ENCODE measurements at regions not wholly inside any gene's neighbourhood (a gene's known extent, or its start where the extent isn't known, plus 50 kb on each side); places are given as distances from the start of the nearest gene placed in this dataset.
A peak's percentile ranks its signal among the peaks of the same experiment; 100 is the strongest.

DNA sequence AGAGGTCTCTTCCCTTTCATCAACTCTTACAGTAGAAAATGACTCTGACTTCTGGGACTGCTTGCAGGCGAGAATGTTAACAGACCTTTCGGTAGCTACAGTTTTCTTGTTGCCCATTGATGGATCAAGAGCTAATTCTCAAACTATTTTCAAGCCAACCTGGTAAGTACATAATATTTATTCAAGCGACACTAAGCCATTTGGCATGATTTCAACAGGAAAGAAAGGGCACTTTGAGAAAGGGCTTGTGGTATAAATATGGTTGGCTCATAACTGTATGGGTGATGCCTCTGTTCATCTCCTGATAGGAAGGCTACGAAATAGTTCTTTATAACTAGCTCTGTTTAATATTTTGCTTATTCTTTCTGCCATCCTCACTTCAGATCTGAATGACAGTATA lies 196.2 kb upstream of the CNTN4 start:
- Mint-ChIP-seq H3K27me3 (ENCODE audit: low read depth) (no peaks in the 10 kb centered on the region), H3K36me3 (ENCODE audit: insufficient read depth in 2 of 2) (no peaks in the 10 kb centered on the region), H3K4me3 (no peak overlapping the region), H3K9me3 (peaks cover 5 to 10% of the 10 kb centered on the region in 2 donors), H3K27ac (no peak overlapping the region), H3K4me1 (ENCODE audit: low read depth) (no peaks in the 10 kb centered on the region)
- DNase-seq (no peak), ATAC-seq (replicated peaks in 1 of 2) (no peak)

DNA sequence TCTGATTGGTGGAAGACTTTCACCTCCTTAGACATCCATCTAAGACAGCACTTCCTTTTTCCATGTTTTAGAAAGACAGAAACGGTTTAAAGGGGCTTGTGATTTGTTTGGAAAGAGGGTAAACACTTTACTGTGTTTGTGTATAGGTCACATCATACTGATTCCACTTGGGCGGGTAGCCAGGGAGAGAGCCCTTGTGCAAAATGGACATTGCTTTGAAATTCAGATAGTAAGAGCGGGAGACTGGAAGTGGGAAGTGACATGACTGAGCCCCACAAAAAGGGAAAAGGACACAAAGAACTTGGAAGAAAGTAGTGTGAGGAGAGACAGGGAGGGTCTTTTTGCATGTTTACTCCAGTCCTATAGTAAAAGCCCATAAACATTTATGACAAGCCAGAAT lies 195.6 kb upstream of the CNTN4 start:
- Mint-ChIP-seq H3K4me3 (no peak overlapping the region), H3K36me3 (ENCODE audit: insufficient read depth in 2 of 2) (no peaks in the 10 kb centered on the region), H3K27me3 (ENCODE audit: low read depth) (no peaks in the 10 kb centered on the region), H3K9me3 (peaks cover 5 to 10% of the 10 kb centered on the region in 2 donors), H3K27ac (no peak overlapping the region), H3K4me1 (ENCODE audit: low read depth) (no peaks in the 10 kb centered on the region)
- ATAC-seq (replicated peaks in 1 of 2) = no peak
- no peak for DNase-seq

DNA sequence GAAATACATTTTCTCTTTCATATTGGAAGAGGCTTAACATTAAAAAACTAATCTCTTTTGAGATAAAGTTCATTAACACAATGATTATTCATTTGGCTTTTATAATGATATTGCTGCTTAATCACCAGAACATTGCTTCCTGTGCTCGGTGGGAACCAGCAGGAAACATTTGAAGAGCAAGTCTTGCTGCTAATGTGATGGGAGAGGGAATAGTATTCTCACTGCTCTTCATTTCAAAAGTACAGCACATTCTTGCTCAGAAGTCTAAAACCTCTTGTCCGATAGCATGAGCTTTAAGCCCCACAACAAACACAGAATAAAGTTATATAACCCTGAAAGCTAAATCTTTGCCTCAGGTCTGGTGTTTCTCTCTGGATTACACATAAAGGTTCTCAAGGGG lies 190.8 kb upstream of the CNTN4 start:
- no peaks in the 10 kb centered on the region for H3K36me3 Mint-ChIP-seq (ENCODE audit: insufficient read depth in 2 of 2)

DNA sequence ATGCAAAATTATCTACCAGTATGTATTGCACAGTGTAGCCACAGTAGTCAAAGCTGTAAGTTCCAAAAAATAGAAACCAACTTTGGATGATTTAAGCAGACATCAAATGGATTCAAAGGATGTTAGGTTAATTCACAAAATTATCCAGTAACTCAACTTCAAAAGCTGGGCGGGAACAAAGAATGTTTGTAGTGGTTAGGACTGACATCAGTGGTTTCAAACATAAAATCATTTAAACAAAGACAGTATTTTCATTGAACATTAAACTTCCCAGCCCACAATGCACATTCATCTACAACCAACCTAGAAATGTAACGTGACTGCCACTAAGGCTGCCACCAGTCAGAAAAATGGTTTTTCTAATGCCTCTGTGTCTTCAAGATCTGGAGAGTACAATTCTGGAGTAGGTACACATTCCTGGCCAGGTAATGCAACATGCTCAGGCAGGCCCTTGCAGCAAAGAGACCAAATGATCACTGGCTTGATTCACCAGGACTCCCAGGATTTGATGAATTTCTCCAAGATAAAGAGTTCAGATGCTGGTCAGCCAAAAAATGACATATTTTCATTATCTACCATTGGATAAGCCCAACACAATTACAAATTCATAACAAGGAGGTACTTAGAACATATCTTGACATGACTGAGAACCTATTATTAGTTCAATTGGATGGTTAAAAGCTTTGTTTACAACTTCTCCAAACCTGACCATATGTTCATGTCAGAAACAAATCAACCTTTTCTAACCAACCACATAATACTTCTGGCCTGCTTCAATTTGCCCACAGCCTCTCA lies 189.8 kb upstream of the CNTN4 start:
- ATAC-seq (replicated peaks in 1 of 2) = no peak
- Mint-ChIP-seq H3K9me3 (peaks cover 3 to 6% of the 10 kb centered on the region in 2 donors), H3K4me3 (no peak overlapping the region), H3K4me1 (ENCODE audit: low read depth) (no peaks in the 10 kb centered on the region), H3K36me3 (ENCODE audit: insufficient read depth in 2 of 2) (no peaks in the 10 kb centered on the region), H3K27me3 (ENCODE audit: low read depth) (no peaks in the 10 kb centered on the region), H3K27ac (no peak overlapping the region)
- no peak for DNase-seq

More for the DNA sequence above, 190.8 kb upstream of the CNTN4 start:
- DNase-seq (no peak), ATAC-seq (replicated peaks in 1 of 2) (no peak)
- Mint-ChIP-seq H3K27ac (no peak overlapping the region), H3K4me1 (ENCODE audit: low read depth) (no peaks in the 10 kb centered on the region), H3K27me3 (ENCODE audit: low read depth) (no peaks in the 10 kb centered on the region), H3K4me3 (no peak overlapping the region), H3K9me3 (peaks cover 3 to 6% of the 10 kb centered on the region in 2 donors)

DNA sequence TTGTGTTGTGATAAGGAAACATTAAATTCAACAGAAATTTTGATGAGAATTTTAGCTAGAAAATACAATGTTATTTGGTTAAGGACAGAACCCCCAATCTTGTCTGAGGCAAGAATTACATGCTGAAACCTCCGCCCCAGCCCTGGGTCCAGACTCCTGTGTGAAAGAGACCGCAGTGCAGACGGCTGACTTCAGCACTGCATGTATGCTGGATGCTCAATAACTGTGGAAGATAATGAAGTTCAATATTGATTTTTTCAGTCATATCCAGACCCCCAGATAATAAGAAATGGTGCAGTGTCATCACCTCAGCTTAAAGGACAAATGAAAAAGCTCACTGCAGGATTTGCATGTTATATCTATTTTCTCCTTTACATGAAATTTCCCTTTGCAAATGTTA lies 188.3 kb upstream of the CNTN4 start:
- Mint-ChIP-seq H3K4me1 (ENCODE audit: low read depth) (no peaks in the 10 kb centered on the region), H3K27ac (no peak overlapping the region), H3K27me3 (ENCODE audit: low read depth) (no peaks in the 10 kb centered on the region), H3K4me3 (no peak overlapping the region), H3K9me3 (peaks cover 3 to 4% of the 10 kb centered on the region in 2 donors), H3K36me3 (ENCODE audit: insufficient read depth in 2 of 2) (no peaks in the 10 kb centered on the region)
- ATAC-seq (replicated peaks in 1 of 2) (no peak), DNase-seq (no peak)

DNA sequence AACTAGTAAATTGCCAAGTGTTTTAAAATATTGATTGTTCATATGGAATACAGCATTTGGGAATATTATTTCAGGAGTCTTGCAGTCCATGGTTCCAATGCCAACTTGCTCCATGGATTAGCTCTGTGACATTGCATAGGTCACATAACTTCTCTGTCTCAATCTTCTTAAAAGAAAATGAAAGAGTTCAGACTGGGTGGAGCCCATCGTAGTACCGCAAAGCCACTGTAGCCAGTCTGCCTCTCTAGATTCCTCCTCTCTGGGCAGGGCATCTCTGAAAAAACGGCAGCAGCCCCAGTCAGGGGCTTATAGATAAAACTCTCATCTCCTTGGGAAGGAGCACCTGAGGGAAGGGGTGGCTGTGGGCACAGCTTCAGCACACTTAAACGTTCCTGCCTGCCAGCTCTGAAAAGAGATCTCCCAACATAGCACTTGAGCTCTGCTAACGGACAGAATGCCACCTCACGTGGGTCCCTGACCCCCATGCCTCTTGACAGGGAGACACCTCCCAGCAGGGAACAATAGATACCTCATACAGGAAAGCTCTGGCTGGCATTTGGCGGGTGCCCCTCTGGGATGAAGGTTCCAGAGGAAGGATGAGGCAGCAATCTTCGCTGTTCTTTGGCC lies 168.8 kb upstream of the CNTN4 start:
- H3K9me3 Mint-ChIP-seq = peaks cover 13 to 16% of the 10 kb centered on the region in 2 donors
- no peaks in the 10 kb centered on the region for H3K4me1 Mint-ChIP-seq (ENCODE audit: low read depth)
- no peak overlapping the region for H3K4me3 Mint-ChIP-seq
- H3K27ac Mint-ChIP-seq = no peak overlapping the region
- H3K36me3 Mint-ChIP-seq (ENCODE audit: insufficient read depth in 2 of 2) = peaks cover 0 to 1% of the 10 kb centered on the region in 2 donors
- ATAC-seq (replicated peaks in 1 of 2) = no peak
- H3K27me3 Mint-ChIP-seq (ENCODE audit: low read depth) = no peaks in the 10 kb centered on the region
- no peak for DNase-seq

DNA sequence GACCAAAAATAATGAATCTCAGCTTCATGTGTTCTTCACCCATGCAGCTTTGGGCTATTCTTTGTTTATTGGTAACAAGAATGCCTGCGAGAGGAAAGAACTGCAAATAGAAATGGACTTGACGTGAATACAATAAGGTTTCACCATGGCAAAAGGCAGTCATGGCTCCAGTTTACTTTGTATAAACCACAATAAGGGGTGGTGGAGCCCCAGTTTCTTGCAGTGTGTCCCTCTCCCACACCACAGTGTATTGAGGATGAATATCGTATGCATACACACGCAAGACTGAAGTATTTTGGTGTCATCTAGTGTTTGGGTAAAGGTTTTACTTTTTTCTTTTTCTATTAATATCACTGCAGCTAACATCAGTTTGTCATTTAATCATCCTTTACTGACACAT lies 159.7 kb upstream of the CNTN4 start:
- H3K9me3 Mint-ChIP-seq = peaks cover 3 to 12% of the 10 kb centered on the region in 2 donors
- ATAC-seq (replicated peaks in 1 of 2) = no peak
- H3K4me3 Mint-ChIP-seq = no peak overlapping the region
- no peaks in the 10 kb centered on the region for H3K4me1 Mint-ChIP-seq (ENCODE audit: low read depth)
- H3K27ac Mint-ChIP-seq = no peak overlapping the region
- H3K36me3 Mint-ChIP-seq (ENCODE audit: insufficient read depth in 2 of 2) = peaks cover 0 to under 1% of the 10 kb centered on the region in 2 donors
- DNase-seq = no peak
- H3K27me3 Mint-ChIP-seq (ENCODE audit: low read depth) = no peaks in the 10 kb centered on the region

DNA sequence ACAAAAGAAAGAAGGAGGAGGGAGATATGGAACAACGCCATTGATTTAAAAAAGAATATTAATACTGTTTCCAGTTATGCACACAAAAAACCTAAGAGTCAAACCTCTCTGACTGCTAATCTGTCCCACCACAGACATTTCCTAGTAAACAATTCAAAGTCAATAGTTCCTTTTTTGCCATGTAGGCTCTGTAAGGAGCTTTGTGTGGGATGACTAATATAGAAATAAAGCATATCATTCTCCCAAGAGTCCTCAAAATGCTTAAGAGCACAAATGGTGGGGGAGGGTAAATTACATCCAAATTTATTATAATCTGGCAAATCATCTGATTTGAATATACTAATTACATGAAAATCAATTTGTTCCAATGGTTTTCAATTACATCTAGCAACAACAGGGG lies 155.9 kb upstream of the CNTN4 start:
- Mint-ChIP-seq H3K27ac (no peak overlapping the region), H3K9me3 (peaks cover under 1 to 10% of the 10 kb centered on the region in 2 donors), H3K27me3 (ENCODE audit: low read depth) (no peaks in the 10 kb centered on the region), H3K36me3 (ENCODE audit: insufficient read depth in 2 of 2) (peaks cover 0 to 2% of the 10 kb centered on the region in 2 donors), H3K4me3 (no peak overlapping the region), H3K4me1 (ENCODE audit: low read depth) (no peaks in the 10 kb centered on the region)
- no peak for DNase-seq
- ATAC-seq (replicated peaks in 1 of 2) = no peak

DNA sequence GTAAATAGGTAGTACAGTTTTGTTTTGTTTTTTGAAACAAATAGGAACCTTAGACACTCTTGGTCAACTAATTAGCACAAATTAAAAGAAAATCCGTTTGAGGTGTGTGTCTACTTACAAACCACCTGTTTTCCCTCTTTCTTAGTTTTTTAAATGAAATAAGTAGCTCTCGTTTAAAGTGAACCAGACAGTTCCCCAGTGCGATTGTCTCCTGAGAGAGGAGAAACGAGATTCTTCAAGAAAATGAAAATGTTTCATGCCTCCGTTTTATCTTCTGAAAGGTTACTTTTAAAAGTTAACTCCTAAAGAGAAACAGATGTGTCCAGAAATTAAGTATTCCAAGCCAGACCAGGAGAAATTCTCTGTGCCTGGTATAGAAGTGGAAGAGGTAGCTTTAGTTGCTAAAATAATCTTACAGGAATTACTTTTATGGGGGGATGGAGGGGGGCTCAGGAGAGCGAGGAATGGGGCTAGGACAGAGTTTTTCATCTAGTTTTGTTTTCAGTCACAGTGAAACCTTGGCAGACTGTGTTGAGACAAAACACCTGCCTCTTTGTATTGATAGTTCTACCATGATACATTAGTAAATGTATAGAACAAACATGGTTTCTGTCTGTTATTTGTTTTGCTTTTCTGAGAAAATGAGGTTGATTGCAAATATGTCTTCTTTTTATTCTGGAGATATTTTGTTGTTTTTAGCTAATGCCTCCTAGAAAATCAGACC lies 155.1 kb upstream of the CNTN4 start:
- peaks cover 0 to 10% of the 10 kb centered on the region in 2 donors for H3K9me3 Mint-ChIP-seq
- ATAC-seq (replicated peaks in 1 of 2) (no peak), DNase-seq (no peak)
- H3K4me1 Mint-ChIP-seq (ENCODE audit: low read depth) = no peaks in the 10 kb centered on the region
- no peak overlapping the region for H3K27ac Mint-ChIP-seq
- no peak overlapping the region for H3K4me3 Mint-ChIP-seq
- H3K27me3 Mint-ChIP-seq (ENCODE audit: low read depth) = no peaks in the 10 kb centered on the region
- H3K36me3 Mint-ChIP-seq (ENCODE audit: insufficient read depth in 2 of 2) = peaks cover 0 to 2% of the 10 kb centered on the region in 2 donors

DNA sequence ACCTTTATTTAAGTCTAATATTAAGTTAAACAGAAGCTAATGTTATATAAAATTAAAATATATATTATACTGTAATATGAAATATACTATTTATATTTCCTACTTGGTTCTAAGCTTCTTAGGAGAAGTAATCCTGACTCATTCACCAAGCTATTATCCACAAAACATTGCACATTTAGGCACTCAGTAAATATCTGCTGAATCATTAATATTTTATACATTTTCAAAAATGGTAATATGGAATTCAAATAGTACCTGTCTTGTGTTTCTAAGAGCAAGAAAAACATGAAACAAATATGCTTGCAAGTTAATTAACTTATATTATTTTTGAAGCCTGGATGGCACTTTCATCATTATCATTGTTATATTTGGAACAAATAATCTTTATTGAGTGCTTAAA lies 153.0 kb upstream of the CNTN4 start:
- no peaks in the 10 kb centered on the region for H3K27me3 Mint-ChIP-seq (ENCODE audit: low read depth)
- no peak overlapping the region for H3K27ac Mint-ChIP-seq

DNA sequence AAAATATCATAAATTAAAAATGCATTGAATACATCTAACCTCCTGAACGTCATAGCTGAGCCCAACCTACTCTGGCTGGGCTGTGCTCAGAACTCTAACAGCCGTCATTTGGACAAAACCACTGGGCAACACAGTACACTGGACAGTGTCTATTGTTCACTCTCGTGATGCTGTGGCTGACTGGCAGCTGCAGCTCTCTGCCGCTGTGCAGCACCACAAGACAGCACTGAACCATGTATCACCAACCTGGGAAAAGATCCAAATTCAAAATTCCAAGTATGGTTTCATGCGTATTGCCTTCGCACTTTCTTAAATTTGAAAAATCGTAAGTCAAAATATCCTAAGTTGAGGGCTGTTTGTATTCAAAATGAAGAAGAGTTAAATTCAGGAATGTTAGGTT lies 145.1 kb upstream of the CNTN4 start:
- ATAC-seq (replicated peaks in 1 of 2) = no peak
- no peaks in the 10 kb centered on the region for H3K27me3 Mint-ChIP-seq (ENCODE audit: low read depth)
- peaks cover 2 to 4% of the 10 kb centered on the region in 2 donors for H3K9me3 Mint-ChIP-seq
- H3K4me1 Mint-ChIP-seq (ENCODE audit: low read depth) = no peaks in the 10 kb centered on the region
- no peaks in the 10 kb centered on the region for H3K36me3 Mint-ChIP-seq (ENCODE audit: insufficient read depth in 2 of 2)
- H3K27ac Mint-ChIP-seq = no peak overlapping the region
- DNase-seq = no peak
- no peak overlapping the region for H3K4me3 Mint-ChIP-seq

More for the DNA sequence above, 153.0 kb upstream of the CNTN4 start:
- DNase-seq = no peak
- Mint-ChIP-seq H3K36me3 (ENCODE audit: insufficient read depth in 2 of 2) (peaks cover 0 to 2% of the 10 kb centered on the region in 2 donors), H3K4me1 (ENCODE audit: low read depth) (no peaks in the 10 kb centered on the region), H3K4me3 (no peak overlapping the region), H3K9me3 (peaks cover 0 to 8% of the 10 kb centered on the region in 2 donors)
- no peak for ATAC-seq (replicated peaks in 1 of 2)

DNA sequence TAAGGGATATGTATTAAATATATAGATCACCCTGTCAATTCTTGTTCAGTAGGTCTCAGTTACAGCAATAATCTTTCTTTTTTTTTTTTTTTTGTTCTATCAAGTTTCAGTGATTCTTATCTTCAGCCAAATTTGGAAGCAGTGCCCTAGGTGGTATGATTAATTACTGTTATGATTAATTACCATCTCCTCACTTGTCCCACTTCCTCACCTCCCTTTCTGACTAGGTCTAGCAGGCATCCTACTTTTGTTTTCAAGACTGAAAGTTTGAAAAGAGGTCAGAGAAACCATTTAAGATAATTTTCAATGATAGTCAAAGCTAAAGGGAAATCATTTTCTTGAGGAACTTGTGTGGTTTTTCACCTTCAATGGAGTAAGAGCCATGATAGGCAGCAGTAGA lies 144.0 kb upstream of the CNTN4 start:
- DNase-seq = no peak
- Mint-ChIP-seq H3K27me3 (ENCODE audit: low read depth) (no peaks in the 10 kb centered on the region), H3K9me3 (peaks cover 7 to 8% of the 10 kb centered on the region in 2 donors), H3K4me3 (no peak overlapping the region), H3K27ac (no peak overlapping the region), H3K4me1 (ENCODE audit: low read depth) (no peaks in the 10 kb centered on the region), H3K36me3 (ENCODE audit: insufficient read depth in 2 of 2) (peaks cover 0 to 2% of the 10 kb centered on the region in 2 donors)
- peak; percentile 24 to 65 for ATAC-seq (replicated peaks in 1 of 2)

DNA sequence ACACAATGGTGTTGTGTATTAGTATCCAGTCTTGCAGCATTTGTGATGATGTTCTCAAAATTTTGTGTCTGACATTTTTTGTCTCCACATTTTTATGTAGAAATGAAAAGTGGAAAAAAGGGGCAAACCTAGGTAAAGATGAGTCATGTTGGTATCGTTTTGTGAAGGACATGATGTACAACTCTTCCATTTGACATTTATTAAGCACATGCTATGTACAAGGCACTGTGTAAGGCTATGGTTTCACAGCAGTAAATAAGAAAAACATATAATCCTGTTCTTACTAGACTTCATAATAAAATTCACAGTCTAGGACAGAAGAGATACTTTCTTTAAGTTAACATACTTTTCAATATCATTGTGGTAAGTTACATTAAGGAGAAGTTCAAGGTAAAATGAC lies 143.5 kb upstream of the CNTN4 start:
- H3K4me3 Mint-ChIP-seq = peak overlapping the region in 1 of 2 donors; percentile 14
- H3K27ac Mint-ChIP-seq = no peak overlapping the region

More for the DNA sequence above, 143.5 kb upstream of the CNTN4 start:
- Mint-ChIP-seq H3K27me3 (ENCODE audit: low read depth) (no peaks in the 10 kb centered on the region), H3K36me3 (ENCODE audit: insufficient read depth in 2 of 2) (peaks cover 0 to 2% of the 10 kb centered on the region in 2 donors), H3K9me3 (peaks cover 7 to 8% of the 10 kb centered on the region in 2 donors), H3K4me1 (ENCODE audit: low read depth) (no peaks in the 10 kb centered on the region)
- ATAC-seq (replicated peaks in 1 of 2) (no peak), DNase-seq (no peak)
